ENCODE measurements at regions not wholly inside any gene's neighbourhood (a gene's known extent, or its start where the extent isn't known, plus 50 kb on each side); places are given as distances from the start of the nearest gene placed in this dataset.

DNA sequence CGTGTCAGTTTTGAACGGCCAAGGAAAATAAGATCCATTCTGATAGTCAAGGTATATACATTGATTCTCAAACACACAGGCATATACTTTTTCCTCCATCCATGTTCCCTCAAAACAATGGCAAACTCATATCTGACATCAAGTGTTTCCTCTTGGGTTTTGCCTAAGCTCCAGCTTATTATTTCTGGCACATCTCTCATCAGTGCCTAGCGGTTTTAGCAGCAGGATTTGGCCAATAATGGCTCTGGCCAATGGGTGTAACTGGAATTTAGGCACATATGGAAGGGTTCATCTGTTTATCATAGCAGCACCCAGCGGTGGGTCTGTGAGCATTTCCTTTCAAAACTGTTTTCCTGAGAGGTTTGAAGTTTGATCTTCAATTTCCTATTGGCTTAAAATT lies 161.6 kb upstream of the TLL1 start:
- TF ChIP-seq ZNF19 (tag by site-specific recombination; IDR thresholded peaks at IDR 0.05; ENCODE audit: low read depth) (no peak), ZNF776 (tag by site-specific recombination; IDR thresholded peaks at IDR 0.05; ENCODE audit: borderline replicate concordance) (no peak), ZNF324 (tag by site-specific recombination; IDR thresholded peaks at IDR 0.05) (no peak), ZNF184 (tag by site-specific recombination; IDR thresholded peaks at IDR 0.05) (no peak), ZBTB21 (tag by site-specific recombination; IDR thresholded peaks at IDR 0.05) (no peak), ZNF121 (tag by site-specific recombination; IDR thresholded peaks at IDR 0.05) (no peak)
- TF ChIP-seq, protein P1, sequence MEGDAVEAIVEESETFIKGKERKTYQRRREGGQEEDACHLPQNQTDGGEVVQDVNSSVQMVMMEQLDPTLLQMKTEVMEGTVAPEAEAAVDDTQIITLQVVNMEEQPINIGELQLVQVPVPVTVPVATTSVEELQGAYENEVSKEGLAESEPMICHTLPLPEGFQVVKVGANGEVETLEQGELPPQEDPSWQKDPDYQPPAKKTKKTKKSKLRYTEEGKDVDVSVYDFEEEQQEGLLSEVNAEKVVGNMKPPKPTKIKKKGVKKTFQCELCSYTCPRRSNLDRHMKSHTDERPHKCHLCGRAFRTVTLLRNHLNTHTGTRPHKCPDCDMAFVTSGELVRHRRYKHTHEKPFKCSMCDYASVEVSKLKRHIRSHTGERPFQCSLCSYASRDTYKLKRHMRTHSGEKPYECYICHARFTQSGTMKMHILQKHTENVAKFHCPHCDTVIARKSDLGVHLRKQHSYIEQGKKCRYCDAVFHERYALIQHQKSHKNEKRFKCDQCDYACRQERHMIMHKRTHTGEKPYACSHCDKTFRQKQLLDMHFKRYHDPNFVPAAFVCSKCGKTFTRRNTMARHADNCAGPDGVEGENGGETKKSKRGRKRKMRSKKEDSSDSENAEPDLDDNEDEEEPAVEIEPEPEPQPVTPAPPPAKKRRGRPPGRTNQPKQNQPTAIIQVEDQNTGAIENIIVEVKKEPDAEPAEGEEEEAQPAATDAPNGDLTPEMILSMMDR (tag by site-specific recombination; IDR thresholded peaks at IDR 0.05) = no peak
